ENCODE measurements at regions not wholly inside any gene's neighbourhood (a gene's known extent, or its start where the extent isn't known, plus 50 kb on each side); places are given as distances from the start of the nearest gene placed in this dataset.

- Histone ChIP-seq H3K4me3 (ENCODE audit: low read depth, low read length, poor library complexity, severe bottlenecking) (no peak overlapping the region), H3K9me2 (ENCODE audit: low read depth, low read length) (no peaks in the 10 kb centered on the region), H3K9ac (ENCODE audit: low read length) (no peak overlapping the region), H4K20me1 (ENCODE audit: insufficient read depth, low read length) (no peaks in the 10 kb centered on the region), H3K4me2 (ENCODE audit: low read length) (no peak overlapping the region; the same call in 1 of the 2 replicates), H3K27me3 (ENCODE audit: insufficient read depth, low read length) (no peaks in the 10 kb centered on the region), H3K36me3 (ENCODE audit: insufficient read depth, low read length) (no peaks in the 10 kb centered on the region), H3F3A (ENCODE audit: insufficient read depth, low read length) (no peaks in the 10 kb centered on the region), H3K9me3 (ENCODE audit: low read length) (no peaks in the 10 kb centered on the region), H3K4me1 (ENCODE audit: insufficient read depth, low read length, severe bottlenecking) (peaks cover 12% of the 10 kb centered on the region), H3K79me2 (ENCODE audit: insufficient read depth, low read length) (no peaks in the 10 kb centered on the region), H3K27ac (ENCODE audit: low read depth, low read length, poor library complexity, severe bottlenecking) (no peak overlapping the region), H2AFZ (ENCODE audit: low read length) (peak overlapping the region; percentile 22)
- TF ChIP-seq CTCF (IDR thresholded peaks at IDR 0.05; ENCODE audit: low read length) (no peak), EZH2 (IDR thresholded peaks at IDR 0.05; ENCODE audit: borderline replicate concordance, low read length) (no peak)
Measured at GRCh38 chr9:29514336-29514735, 1941.1 kb upstream of the C9orf72 start.

DNA sequence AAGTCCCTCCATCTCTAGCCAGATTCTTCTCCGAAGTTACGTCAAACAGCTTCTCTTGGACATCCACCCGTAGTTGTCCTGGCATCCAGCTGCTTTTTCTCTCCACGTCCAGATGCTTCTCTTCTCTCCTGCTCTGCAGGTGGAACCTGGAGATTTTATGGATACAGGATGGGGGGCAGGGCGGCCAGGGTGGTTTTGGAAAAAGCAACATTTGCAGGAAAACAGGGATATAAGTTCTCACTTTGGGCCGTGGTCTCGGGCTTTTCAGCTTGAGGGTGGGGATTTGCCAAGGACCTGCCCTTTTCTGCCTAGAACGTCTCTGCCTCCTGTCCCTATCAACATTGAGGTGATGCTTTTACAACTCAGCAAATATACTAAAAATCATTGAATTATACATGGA, 1941.6 kb upstream of the C9orf72 start:
- Histone ChIP-seq H3K27ac (ENCODE audit: low read depth, low read length, poor library complexity, severe bottlenecking) (no peak overlapping the region), H3K9me2 (ENCODE audit: low read depth, low read length) (no peaks in the 10 kb centered on the region), H2AFZ (ENCODE audit: low read length) (peak overlapping the region; percentile 22; the same call in 1 of the 2 replicates), H3K4me1 (ENCODE audit: insufficient read depth, low read length, severe bottlenecking) (peaks cover 12% of the 10 kb centered on the region), H3F3A (ENCODE audit: insufficient read depth, low read length) (no peaks in the 10 kb centered on the region), H3K4me2 (ENCODE audit: low read length) (no peak overlapping the region; the same call in 1 of the 2 replicates), H3K4me3 (ENCODE audit: low read depth, low read length, poor library complexity, severe bottlenecking) (no peak overlapping the region), H3K27me3 (ENCODE audit: insufficient read depth, low read length) (no peaks in the 10 kb centered on the region), H4K20me1 (ENCODE audit: insufficient read depth, low read length) (no peaks in the 10 kb centered on the region), H3K9me3 (ENCODE audit: low read length) (no peaks in the 10 kb centered on the region), H3K79me2 (ENCODE audit: insufficient read depth, low read length) (no peaks in the 10 kb centered on the region), H3K9ac (ENCODE audit: low read length) (no peak overlapping the region), H3K36me3 (ENCODE audit: insufficient read depth, low read length) (no peaks in the 10 kb centered on the region)
- TF ChIP-seq CTCF (IDR thresholded peaks at IDR 0.05; ENCODE audit: low read length) (no peak), EZH2 (IDR thresholded peaks at IDR 0.05; ENCODE audit: borderline replicate concordance, low read length) (no peak)

- Histone ChIP-seq H3K36me3 (ENCODE audit: insufficient read depth, low read length) (no peaks in the 10 kb centered on the region), H3K4me3 (ENCODE audit: low read depth, low read length, poor library complexity, severe bottlenecking) (no peak overlapping the region), H3K9ac (ENCODE audit: low read length) (no peak overlapping the region), H3K9me2 (ENCODE audit: low read depth, low read length) (no peaks in the 10 kb centered on the region), H3K9me3 (ENCODE audit: low read length) (no peaks in the 10 kb centered on the region), H3K79me2 (ENCODE audit: insufficient read depth, low read length) (no peaks in the 10 kb centered on the region), H3K27me3 (ENCODE audit: insufficient read depth, low read length) (no peaks in the 10 kb centered on the region), H4K20me1 (ENCODE audit: insufficient read depth, low read length) (no peaks in the 10 kb centered on the region), H3F3A (ENCODE audit: insufficient read depth, low read length) (no peaks in the 10 kb centered on the region), H3K4me2 (ENCODE audit: low read length) (no peak overlapping the region), H3K27ac (ENCODE audit: low read depth, low read length, poor library complexity, severe bottlenecking) (no peak overlapping the region), H3K4me1 (ENCODE audit: insufficient read depth, low read length, severe bottlenecking) (no peaks in the 10 kb centered on the region), H2AFZ (ENCODE audit: low read length) (no peak overlapping the region)
- no peak for TF ChIP-seq CTCF (IDR thresholded peaks at IDR 0.05; ENCODE audit: low read length)
- TF ChIP-seq EZH2 (IDR thresholded peaks at IDR 0.05; ENCODE audit: borderline replicate concordance, low read length) = no peak
Measured at GRCh38 chr9:29548436-29548835, 1975.2 kb upstream of the C9orf72 start.
